ENCODE measurements at regions not wholly inside any gene's neighbourhood (a gene's known extent, or its start where the extent isn't known, plus 50 kb on each side); places are given as distances from the start of the nearest gene placed in this dataset.

- H3K4me3 ChIP-seq (ENCODE audit: extremely low read depth in 1 of 4, insufficient read depth in 2 of 4, low read depth in 3 of 4, low read length in 4 of 4) = no peak overlapping the region
- H3K18ac ChIP-seq (ENCODE audit: extremely low read depth, low read length) = peak overlapping the region; percentile 17; the same call in 1 of the 2 replicates
- peak overlapping the region; percentile 57 to 58; a peak in 2 of 4 replicates for H3K4me2 ChIP-seq (ENCODE audit: insufficient read depth in 1 of 2, low read depth in 2 of 2, low read length in 2 of 2)
- H2AFZ ChIP-seq (ENCODE audit: low read length) = no peak overlapping the region
- H2BK5ac ChIP-seq (ENCODE audit: low read depth, low read length) = no peak overlapping the region
- H3K56ac ChIP-seq (replicated peaks; ENCODE audit: insufficient read length, low read depth, low read length) = no peak overlapping the region
- TF ChIP-seq FOSL1 (IDR thresholded peaks at IDR 0.05; ENCODE audit: insufficient read depth, low read depth, low read length) (no peak), GABPA (IDR thresholded peaks at IDR 0.05; ENCODE audit: borderline replicate concordance, insufficient read depth, low read length) (no peak), SUZ12 (IDR thresholded peaks at IDR 0.05; ENCODE audit: low read length) (no peak), POLR2A (IDR thresholded peaks at IDR 0.05; ENCODE audit: control extremely low read depth in 1 of 2, low read depth in 2 of 2, low read length in 2 of 2) (no peak), KDM5A (IDR thresholded peaks at IDR 0.05; ENCODE audit: low read length) (no peak), ATF2 (IDR thresholded peaks at IDR 0.05; ENCODE audit: low read length) (no peak), SIRT6 (IDR thresholded peaks at IDR 0.05; ENCODE audit: low read length) (no peak), NANOG (IDR thresholded peaks at IDR 0.05; ENCODE audit: insufficient read depth, low read depth, low read length, poor library complexity, severe bottlenecking) (no peak)
- H3K14ac ChIP-seq (ENCODE audit: insufficient read length) = no peak overlapping the region
- H4K5ac ChIP-seq (ENCODE audit: insufficient read length, low read depth, low read length) = no peak overlapping the region
- H2BK12ac ChIP-seq (ENCODE audit: low read depth, low read length) = peak overlapping the region; percentile 40; the same call in 1 of the 2 replicates
- no peak overlapping the region for H3K27ac ChIP-seq (ENCODE audit: low read depth, low read length)
- peak overlapping the region; percentile 12 for H4K91ac ChIP-seq (replicated peaks; ENCODE audit: insufficient read length, low read length)
- no peaks in the 10 kb centered on the region for H3K23me2 ChIP-seq (ENCODE audit: low read depth, low read length)
- FAIRE-seq = no peak
- no peak overlapping the region for H3K4ac ChIP-seq (replicated peaks; ENCODE audit: insufficient read length, low read depth, low read length)
- H3K4me1 ChIP-seq (replicated peaks in 1 of 4; ENCODE audit: control insufficient read depth in 3 of 4, insufficient read depth in 4 of 4, low read length in 3 of 4) = peaks cover 15 to 28% (median 23%) of the 10 kb centered on the region in 4 experiments
- H3K36me3 ChIP-seq (ENCODE audit: control insufficient read depth in 2 of 4, insufficient read depth in 4 of 4, low read length in 3 of 4) = no peaks in the 10 kb centered on the region
- peak overlapping the region; percentile 63; the same call in 1 of the 2 replicates for H2BK15ac ChIP-seq (ENCODE audit: low read length)
- no peaks in the 10 kb centered on the region; a peak in 2 of 7 replicates for H3K27me3 ChIP-seq (replicated peaks in 1 of 4; ENCODE audit: control insufficient read depth in 3 of 4, extremely low read depth in 1 of 4, insufficient read depth in 3 of 4, low read length in 3 of 4)
- CTCF ChIA-PET (ENCODE audit: partially characterized antibody) = interaction anchor here (0.6 to 3.9 kb wide), 17 partner anchors 11 to 221 kb away, joined by 3 to 21 read pairs (median 4); partner anchors contain the start of gene PLPP3
- H2BK120ac ChIP-seq (replicated peaks; ENCODE audit: low read depth, low read length) = no peak overlapping the region
- 0 out of 2 replicates have a peak overlapping the region, but pooled peaks have one; percentile 48 for H2AK5ac ChIP-seq (ENCODE audit: low read depth, low read length)
- no peaks in the 10 kb centered on the region for H3K79me1 ChIP-seq (ENCODE audit: low read depth, low read length)
- WGBS, 2 experiments (ENCODE audit: extremely low coverage in 1 of 2, insufficient coverage in 1 of 2, insufficient read length in 1 of 2, insufficient replicate concordance in 2 of 2, low coverage in 1 of 2, low lambda C conversion rate in 2 of 2, missing lambda C conversion rate in 1 of 2) = 83% methylated on average over 4 of the region's 4 CpGs; no CpG with 5 or more reads in 1 of the 2 experiments
- DNase-seq (ENCODE audit: low read depth in 1 of 2, low spot score in 2 of 2) = no peak
- H4K20me1 ChIP-seq (replicated peaks in 1 of 2; ENCODE audit: control insufficient read depth in 1 of 2, insufficient read depth in 2 of 2, low read length in 2 of 2) = no peaks in the 10 kb centered on the region
- 0 out of 2 replicates have a peak overlapping the region, but pooled peaks have one; percentile 5 for H2BK20ac ChIP-seq (ENCODE audit: low read length)
- H3K79me2 ChIP-seq (ENCODE audit: control insufficient read depth in 1 of 2, insufficient read depth in 2 of 2, low read length in 2 of 2) = no peaks in the 10 kb centered on the region
- no peak overlapping the region for H3K9ac ChIP-seq (replicated peaks in 1 of 4; ENCODE audit: extremely low read depth in 1 of 4, low read depth in 3 of 4, low read length in 3 of 4)
- no peak overlapping the region for H3K23ac ChIP-seq (ENCODE audit: insufficient read length)
- H3K9me3 ChIP-seq (ENCODE audit: insufficient read depth in 2 of 2, low read depth in 1 of 2, low read length in 1 of 2) = no peaks in the 10 kb centered on the region
- POLR2A ChIA-PET (ENCODE audit: partially characterized antibody) = interaction anchor here (0.9 to 3.0 kb wide), 6 partner anchors 11 to 142 kb away, joined by 3 to 16 read pairs (median 4); partner anchors contain the start of gene PLPP3
- no peak overlapping the region for H4K8ac ChIP-seq (ENCODE audit: extremely low read depth, insufficient read depth, low read length)
These were observed 143.1 kb downstream of the PLPP3 start for GRCh38 chr1:56436296-56436695.
